ENCODE measurements at regions not wholly inside any gene's neighbourhood (a gene's known extent, or its start where the extent isn't known, plus 50 kb on each side); places are given as distances from the start of the nearest gene placed in this dataset.

DNA sequence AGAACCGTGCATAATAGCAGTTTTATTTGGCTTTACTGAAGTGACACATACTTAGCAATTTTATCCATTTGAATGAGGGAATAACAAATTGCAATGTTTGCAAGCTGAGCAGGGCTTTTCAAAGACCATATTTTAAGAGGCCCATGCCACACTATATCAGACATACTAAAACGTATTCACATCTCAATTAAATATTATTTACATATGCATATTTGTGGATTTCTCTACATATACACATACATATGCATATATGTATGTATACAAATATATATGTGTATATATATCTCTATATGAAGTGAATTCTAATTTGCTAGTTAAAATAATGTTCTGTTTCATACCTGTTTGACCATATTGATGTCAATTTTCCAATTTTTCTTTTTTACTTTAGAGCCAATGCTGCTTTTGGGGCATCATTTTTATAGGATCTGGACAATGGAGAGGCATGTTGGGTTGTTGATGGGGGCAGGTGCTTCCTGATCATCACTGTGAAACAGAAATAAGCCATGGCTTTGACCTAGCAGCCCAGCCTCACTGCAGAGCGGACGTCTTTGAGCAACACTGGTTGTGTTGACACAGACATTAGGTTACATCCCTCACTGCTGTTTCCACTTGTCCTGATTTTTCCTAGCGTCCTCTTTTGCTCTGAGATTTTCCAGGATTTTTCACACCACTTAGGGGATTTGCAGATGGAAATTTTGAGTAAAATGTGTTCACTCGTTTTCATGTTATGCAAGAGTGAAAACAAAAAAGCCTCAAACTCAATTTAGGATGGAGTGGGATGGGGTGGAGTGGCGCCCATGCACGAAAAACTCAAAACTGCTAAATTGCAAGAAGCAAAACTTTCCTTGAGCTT, 56.9 kb downstream of the RDH14 start:
- no peak for DNase-seq

- DNase-seq: no peak
These were observed 58.3 kb downstream of the RDH14 start for GRCh38 chr2:18502142-18502541.

DNA sequence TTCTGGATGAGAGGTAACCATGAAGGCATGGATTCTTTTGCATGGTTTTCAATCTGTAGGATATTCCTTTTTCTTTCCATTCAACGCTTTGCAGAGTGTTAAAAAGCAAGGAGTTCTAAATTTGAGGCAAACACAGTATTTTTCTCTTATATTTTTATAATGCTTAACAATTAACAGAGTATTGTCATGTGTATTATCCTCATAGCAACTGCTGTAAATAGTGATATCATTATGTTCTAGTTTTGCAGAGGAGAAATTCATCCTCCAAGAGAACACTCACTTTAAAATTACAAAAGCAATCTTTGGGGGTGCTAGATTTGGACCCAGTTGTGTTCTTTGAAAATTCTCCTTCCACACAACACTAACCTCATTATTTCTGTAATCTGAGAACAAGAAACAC, 58.7 kb downstream of the RDH14 start:
- DNase-seq: no peak

- DNase-seq: no peak
These were observed 59.3 kb downstream of the RDH14 start for GRCh38 chr2:18501156-18501555.

- no peak for DNase-seq
These were observed 60.1 kb downstream of the RDH14 start for GRCh38 chr2:18500333-18500732.

DNA sequence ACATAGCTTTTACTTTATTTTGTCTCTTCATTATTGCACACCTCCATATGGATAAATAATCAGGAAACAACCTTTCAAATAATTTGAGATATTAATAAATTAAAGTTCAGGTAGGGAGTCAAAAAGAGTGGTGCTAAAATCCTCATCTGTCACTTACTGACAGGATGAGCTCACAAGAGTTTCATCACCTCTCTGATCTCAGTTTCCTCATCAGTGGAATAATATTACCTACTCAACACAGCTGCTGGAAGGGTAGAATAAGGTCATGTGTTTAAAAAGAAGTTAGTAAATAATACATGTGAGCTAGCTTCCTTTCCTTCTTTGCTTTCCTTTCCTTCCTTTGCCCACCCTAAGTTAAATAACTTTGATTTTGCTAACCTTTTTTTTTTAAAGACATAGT, 61.9 kb downstream of the RDH14 start:
- DNase-seq: no peak

DNA sequence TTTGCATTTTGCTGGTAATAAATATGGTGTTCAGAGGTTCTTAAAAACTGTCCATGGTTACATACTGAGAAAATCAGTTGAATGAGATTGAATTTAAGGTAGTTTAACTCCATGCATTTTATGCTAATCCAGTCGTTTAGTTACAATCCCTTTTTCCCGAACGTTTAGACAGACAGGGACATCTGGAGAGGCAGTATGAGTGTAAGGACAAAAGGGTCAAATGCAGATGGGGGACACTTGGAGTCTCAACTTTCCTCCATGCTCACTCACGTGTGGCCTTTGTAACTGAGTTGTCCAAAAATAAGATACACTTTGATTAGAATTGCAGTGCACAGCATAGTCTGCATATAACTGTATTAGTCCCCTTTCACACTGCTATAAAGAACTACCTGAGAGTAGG, 63.9 kb downstream of the RDH14 start:
- DNase-seq: no peak

DNA sequence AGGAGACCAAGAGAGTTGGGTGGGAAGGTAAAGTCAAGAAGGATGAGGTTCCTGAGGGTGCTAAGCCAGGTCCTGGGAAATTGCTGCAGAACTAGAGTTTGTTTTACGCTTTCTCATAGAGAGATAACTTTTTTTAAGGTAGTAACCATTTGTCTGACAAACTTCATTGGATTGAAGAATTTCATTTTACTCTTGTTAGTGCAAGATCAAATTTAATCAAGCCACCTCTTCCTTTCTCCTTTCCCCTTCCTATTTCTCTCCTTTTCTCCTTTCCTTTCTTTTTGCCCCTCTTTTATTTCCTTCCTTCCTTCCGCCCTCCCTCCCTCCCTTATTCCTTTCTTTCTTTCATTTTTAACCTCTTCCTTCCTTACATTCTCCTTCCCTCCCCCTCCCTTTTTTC, 65.4 kb downstream of the RDH14 start:
- no peak for DNase-seq

- DNase-seq: no peak
These were observed 67.7 kb downstream of the RDH14 start for GRCh38 chr2:18492721-18493120.

GRCh38 chr2:18491577-18491976, 68.9 kb downstream of the RDH14 start:
- DNase-seq: no peak

DNA sequence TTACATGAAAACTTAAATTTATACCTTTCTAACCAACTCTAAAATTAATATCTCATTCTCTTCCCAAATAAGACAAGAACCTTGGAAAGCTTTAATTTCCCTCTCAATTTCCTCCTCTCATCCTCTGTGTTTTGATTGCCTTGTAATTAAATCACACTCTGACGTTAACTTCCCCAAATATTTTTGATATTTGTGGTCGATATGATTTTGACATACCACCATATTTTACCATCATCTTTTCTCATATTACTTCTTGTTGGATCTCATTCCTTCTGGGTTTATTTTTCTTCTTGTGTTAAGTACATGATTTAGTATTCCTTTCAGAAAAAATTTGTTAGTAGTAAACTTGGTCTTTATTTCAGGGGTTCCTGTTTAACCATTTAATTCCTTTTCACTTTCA, 69.6 kb downstream of the RDH14 start:
- DNase-seq: no peak

GRCh38 chr2:18487106-18487913, 73.1 kb downstream of the RDH14 start:
- no peak for DNase-seq

DNA sequence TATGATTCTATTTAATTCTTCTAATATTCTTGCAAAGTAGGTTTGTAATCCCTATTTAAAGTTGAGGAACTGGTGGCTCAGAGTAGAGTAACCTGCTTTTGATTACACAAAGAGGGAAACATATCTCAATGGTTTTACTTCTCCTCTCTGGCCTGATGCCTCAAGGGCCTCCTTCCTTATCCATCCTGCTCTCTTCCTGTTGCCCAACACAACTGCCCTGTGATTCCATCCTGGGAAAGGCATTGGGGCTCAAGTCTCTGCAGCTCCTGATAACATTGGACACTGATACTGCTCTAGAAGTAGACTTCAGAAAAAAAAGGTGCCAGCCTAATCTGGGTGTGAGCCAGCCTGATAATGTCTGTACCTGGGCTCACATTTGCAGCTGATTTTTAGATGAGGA, 75.8 kb downstream of the RDH14 start:
- DNase-seq: no peak

DNA sequence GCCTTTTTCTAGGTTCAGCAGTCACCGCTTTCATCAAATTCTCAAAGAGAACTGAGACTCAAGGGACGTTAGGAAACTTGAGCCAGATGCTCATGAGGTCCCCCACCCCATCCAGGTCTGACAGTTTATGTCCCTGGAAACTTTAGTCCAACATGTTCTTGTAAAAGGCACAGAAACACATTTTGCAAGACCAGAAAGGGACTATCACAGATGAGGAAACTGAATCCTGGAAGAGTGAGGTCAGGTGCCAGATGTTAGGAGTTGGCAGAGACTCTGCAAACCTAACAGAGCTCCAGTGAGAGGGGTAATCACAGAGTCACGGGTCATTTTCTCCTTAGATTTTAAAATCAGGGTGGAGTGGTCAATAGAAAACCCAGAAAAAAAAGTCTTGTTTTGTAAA, 76.6 kb downstream of the RDH14 start:
- no peak for DNase-seq

DNA sequence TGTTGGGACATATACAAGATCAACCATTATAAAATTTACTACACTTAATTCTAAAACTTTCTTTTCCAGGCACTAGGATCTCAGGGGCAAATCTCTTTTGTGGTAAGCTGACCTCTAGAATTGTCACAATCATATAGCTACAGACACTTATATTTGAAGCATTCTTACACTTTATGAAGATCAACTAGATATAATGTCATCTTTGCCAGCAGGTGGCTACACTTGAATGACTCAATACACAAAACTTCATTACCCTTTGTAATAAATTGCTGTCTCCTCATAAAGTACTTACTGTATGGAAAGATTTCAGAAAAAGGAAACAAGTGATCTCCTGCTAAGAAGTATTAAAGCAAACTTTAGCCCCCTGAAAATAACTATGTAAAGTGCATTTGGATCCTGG, 77.8 kb downstream of the RDH14 start:
- DNase-seq: no peak

DNA sequence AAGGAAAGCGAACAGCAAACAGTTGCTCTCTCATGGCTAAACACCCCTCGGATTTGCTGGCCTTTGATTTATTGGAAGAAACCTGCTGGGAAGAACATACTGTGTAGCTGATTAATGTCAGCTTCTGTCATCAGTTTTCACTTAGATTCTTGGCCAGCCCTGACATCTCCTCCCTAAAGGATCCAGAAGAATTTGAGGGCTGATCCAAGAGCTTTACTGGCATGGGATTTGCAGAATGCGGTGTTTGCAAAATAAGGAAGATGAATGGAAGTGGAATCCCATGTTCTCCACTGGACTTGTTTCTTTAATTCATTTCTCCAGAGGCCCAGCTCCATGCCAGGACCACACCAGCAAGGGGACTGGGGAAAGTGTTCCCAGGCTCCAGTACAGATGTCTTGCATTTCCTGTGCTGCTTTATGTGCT, 80.5 kb downstream of the RDH14 start:
- DNase-seq: no peak

DNA sequence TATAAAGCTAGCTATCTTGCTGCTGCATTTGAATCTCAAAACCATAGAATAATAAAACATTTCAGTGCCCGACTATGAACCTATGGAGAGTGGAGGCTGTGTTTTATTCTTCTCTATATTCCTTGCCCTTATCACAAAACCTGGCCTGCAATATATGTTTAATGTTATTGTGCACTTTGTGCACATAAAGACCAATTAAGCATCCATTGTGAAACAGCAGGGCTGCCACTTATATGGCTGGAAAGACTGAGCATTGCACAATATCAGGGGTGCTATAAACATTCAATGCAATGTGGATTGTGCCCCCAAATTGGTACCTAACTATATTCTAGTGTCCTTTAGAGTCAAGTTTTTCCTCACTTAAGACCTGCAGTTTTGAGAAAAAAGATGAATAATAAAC, 83.2 kb downstream of the RDH14 start:
- DNase-seq: no peak

- no peak for DNase-seq
These were observed 84.0 kb downstream of the RDH14 start for GRCh38 chr2:18476484-18476883.

GRCh38 chr2:18475884-18476283, 84.6 kb downstream of the RDH14 start:
- DNase-seq: no peak

DNA sequence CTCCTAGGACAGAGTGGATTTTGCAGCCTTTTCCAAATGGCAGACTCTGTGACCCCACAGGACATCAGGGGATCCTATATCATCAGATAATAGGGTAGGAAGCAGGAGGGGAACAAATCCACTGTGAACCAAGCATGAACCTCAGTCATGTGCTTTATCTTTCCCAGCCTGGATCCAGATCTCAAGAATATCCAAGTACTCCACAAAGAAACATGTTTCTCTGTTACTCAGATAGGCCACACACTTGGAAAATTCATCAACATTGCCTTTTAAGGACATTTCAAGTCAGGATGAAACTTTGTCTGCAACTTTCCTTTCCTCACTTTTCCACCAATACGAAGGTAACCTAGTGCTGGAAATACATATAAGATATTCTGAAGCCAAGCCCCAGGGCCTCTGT, 85.8 kb downstream of the RDH14 start:
- no peak for DNase-seq

DNA sequence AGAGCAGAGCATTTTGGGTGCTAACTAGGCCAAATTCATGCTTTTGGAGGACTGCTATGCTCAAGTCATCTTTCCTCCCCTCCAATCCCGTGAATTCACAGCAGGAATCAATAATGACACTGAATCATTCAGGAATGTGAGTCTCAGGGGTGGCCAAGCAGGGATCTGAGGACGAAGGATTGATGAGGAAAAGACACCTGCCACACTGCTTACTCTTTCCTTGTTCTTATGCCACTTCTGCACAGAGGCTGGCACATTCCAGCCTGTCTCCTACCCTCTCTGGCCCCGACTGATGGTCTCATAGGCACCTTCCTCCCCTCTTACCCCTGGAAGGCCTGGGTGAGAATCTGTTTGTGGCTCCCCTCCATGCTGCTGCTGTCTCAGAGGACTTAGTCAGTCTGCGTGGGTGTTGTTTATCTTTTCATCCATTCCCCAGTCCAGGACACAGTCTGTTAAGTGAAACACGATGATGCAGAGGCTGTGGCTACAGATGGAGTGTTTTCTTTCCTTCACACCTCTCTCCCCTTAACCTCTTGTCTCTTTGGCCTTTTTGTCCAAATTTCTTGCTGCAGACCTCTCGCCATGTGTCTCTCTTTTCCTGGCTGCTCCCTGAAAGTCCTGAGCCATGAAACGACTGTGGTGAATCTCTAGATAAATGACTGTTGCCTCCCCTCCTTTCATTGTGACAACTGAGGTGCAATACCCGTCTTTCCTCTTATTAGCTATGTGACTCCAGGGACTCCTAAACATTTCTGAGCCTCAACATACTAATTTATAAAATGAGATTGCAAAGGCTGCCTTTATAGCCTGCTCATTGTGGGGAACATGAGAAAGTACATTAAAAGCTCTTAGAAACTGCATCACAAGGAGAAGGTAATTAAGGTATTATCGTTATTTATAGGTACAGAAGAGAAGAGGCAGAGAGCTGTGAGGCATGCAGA, 86.9 kb downstream of the RDH14 start:
- no peak for DNase-seq

DNA sequence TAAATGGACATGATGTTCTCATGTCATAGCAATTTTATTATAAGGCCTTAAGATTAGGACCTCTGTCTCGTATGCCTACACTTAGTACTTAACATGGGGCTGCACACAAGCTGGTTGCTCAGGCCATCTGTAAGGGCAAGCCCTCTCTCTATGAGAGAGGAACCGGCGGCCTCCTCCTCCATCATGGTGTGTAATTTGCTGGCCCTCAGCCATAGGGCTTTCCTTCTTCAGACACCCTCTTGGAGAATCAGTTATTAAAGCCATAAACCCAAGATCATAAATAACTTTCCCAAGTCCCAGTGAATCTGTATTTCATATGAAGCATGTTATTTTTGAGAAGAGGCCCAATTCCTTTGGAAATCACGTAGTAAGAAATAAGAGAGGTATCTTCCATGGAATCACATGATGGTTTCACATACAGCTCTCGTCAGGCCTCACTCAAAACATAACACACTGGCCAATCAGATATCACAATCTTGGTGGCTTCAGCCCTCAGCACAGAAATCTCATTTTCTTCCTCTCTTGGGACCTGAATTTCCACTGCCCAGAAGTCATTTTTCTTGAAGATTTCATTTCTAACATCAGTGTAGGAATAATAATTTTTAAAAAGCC, 92.6 kb downstream of the RDH14 start:
- DNase-seq: no peak

DNA sequence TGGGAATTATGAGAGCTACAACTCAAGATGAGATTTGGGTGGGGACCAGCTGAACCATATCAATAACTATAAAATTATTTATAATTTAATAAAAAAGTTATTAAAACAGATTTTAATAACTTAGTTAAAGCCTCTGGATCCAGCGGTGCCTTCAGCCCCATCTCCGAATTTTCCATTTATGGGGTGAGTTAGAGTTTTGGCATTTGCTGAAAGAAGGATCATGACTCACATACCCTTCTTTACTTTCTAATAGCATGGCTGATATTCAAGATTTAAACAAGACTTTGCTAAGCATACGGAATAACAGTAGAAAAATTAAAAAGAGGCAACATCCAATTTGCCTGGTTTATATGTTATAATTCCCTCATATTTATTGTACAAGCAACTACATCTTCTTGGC, 94.5 kb downstream of the RDH14 start:
- DNase-seq: no peak
